ENCODE measurements at regions not wholly inside any gene's neighbourhood (a gene's known extent, or its start where the extent isn't known, plus 50 kb on each side); places are given as distances from the start of the nearest gene placed in this dataset.
"Not testable (repeated sequence)": the region's sequence is repeated elsewhere in the genome, so short reads cannot be mapped to it uniquely, and the experiment has no call there.

- FAIRE-seq: no peak
Measured at GRCh38 chr5:92665506-92665905, 915.5 kb downstream of the NR2F1-AS1 start.

- FAIRE-seq: peak; percentile 33
Measured at GRCh38 chr5:92662741-92663140, 918.3 kb downstream of the NR2F1-AS1 start.

GRCh38 chr5:92659246-92659645 is 921.8 kb downstream of the NR2F1-AS1 start:
- no peak for FAIRE-seq

GRCh38 chr5:92654601-92655000 is 926.4 kb downstream of the NR2F1-AS1 start:
- not testable (repeated sequence) for FAIRE-seq

- no peak for FAIRE-seq
Measured at GRCh38 chr5:92653730-92654461, 927.1 kb downstream of the NR2F1-AS1 start.

- FAIRE-seq: no peak
Measured at GRCh38 chr5:92652756-92653155, 928.3 kb downstream of the NR2F1-AS1 start.

- no peak for FAIRE-seq
Measured at GRCh38 chr5:92644266-92644886, 936.6 kb downstream of the NR2F1-AS1 start.

GRCh38 chr5:92641031-92641962 is 939.7 kb downstream of the NR2F1-AS1 start:
- peak; percentile 98 for FAIRE-seq

- no peak for FAIRE-seq
Measured at GRCh38 chr5:92640340-92640739, 940.7 kb downstream of the NR2F1-AS1 start.

GRCh38 chr5:92637960-92638359 is 943.1 kb downstream of the NR2F1-AS1 start:
- no peak for FAIRE-seq

GRCh38 chr5:92637247-92637646 is 943.8 kb downstream of the NR2F1-AS1 start:
- FAIRE-seq: no peak

- no peak for FAIRE-seq
Measured at GRCh38 chr5:92635001-92635461, 946.0 kb downstream of the NR2F1-AS1 start.

GRCh38 chr5:92633875-92634487 is 947.0 kb downstream of the NR2F1-AS1 start:
- no peak for FAIRE-seq

- FAIRE-seq: no peak
Measured at GRCh38 chr5:92633176-92633575, 947.8 kb downstream of the NR2F1-AS1 start.

- not testable (repeated sequence) for FAIRE-seq
Measured at GRCh38 chr5:92631237-92631701, 949.8 kb downstream of the NR2F1-AS1 start.

GRCh38 chr5:92629574-92629973 is 951.4 kb downstream of the NR2F1-AS1 start:
- FAIRE-seq: no peak

- no peak for FAIRE-seq
Measured at GRCh38 chr5:92629000-92629399, 952.0 kb downstream of the NR2F1-AS1 start.

- FAIRE-seq: no peak
Measured at GRCh38 chr5:92627186-92627585, 953.8 kb downstream of the NR2F1-AS1 start.

GRCh38 chr5:92616085-92616484 is 964.9 kb downstream of the NR2F1-AS1 start:
- FAIRE-seq: no peak

GRCh38 chr5:92613546-92613945 is 967.5 kb downstream of the NR2F1-AS1 start:
- no peak for FAIRE-seq

GRCh38 chr5:92610435-92610834 is 970.6 kb downstream of the NR2F1-AS1 start:
- not testable (repeated sequence) for FAIRE-seq

GRCh38 chr5:92605591-92605990 is 975.4 kb downstream of the NR2F1-AS1 start:
- FAIRE-seq: no peak
